K562 (cell line): ENCODE measurements at regions not wholly inside any gene's neighbourhood (a gene's known extent, or its start where the extent isn't known, plus 50 kb on each side); places are given as distances from the start of the nearest gene placed in this dataset.
A peak's percentile ranks its signal among the peaks of the same experiment; 100 is the strongest.

Experiments used
- ATF1 ChIP-seq, 2 experiments: fragments of 450-650 bp in 1 of 2; IDR thresholded peaks; 2 replicates each; pipeline ENCODE4 v1.6.1; 2016; ENCODE audit warnings: missing compliant biosample characterization in 1 of 2, missing genetic modification characterization in 1 of 2
- ATF7 ChIP-seq: fragments of 450-650 bp; IDR thresholded peaks from 2 replicates; pipeline ENCODE4 v1.7.1; 2014; ENCODE audit warnings: mild to moderate bottlenecking, moderate library complexity
- CBFA2T3 ChIP-seq: fragments of 450-650 bp; IDR thresholded peaks from 2 replicates; pipeline ENCODE4 v1.6.1; 2017
- CGGBP1 ChIP-seq: fragments of 250-450 bp; sonication (Bioruptor Pico); IDR thresholded peaks from 2 replicates; pipeline ENCODE4 v1.9.0; 2021; ENCODE audit warnings: mild to moderate bottlenecking
- FOXA1 ChIP-seq: fragments of 450-650 bp; IDR thresholded peaks from 2 replicates; pipeline ENCODE4 v1.6.1; 2016; ENCODE audit warnings: mild to moderate bottlenecking, borderline replicate concordance
- FOXK1 ChIP-seq: sonication (generic); formaldehyde crosslinking; IDR thresholded peaks from 2 replicates; pipeline ENCODE4 v1.8.0; 2022; ENCODE audit warnings: missing genetic modification reagents, mild to moderate bottlenecking, borderline replicate concordance
- FOXK2 ChIP-seq, 2 experiments: fragments of 450-650 bp; IDR thresholded peaks in 1 of 2; conservative IDR thresholded peaks in 1 of 2; 2 replicates each; pipeline ENCODE4 v1.6.1; 2016; ENCODE audit warnings: low read depth in 2 of 2, mild to moderate bottlenecking in 1 of 2
- JUN ChIP-seq, 2 experiments: sonication (generic) in 1 of 2; formaldehyde crosslinking in 1 of 2; IDR thresholded peaks; 2 replicates each; pipeline versions ENCODE4 v1.6.1 to v1.8.0; 2012 to 2022; ENCODE audit warnings: borderline replicate concordance in 2 of 2, mild to moderate bottlenecking in 2 of 2, improper control_type of control experiment in 1 of 2, low read depth in 1 of 2, low read length in 1 of 2, missing genetic modification reagents in 1 of 2
- MTA2 ChIP-seq: fragments of 450-650 bp; IDR thresholded peaks from 2 replicates; pipeline ENCODE4 v1.6.1; 2016; ENCODE audit warnings: low read depth
- NR2C2 ChIP-seq, 2 experiments: fragments of 200-800 bp in 1 of 2; sonication (Bioruptor generic) in 1 of 2; sonication (generic) in 1 of 2; formaldehyde crosslinking in 1 of 2; IDR thresholded peaks; 2 replicates each; pipeline versions ENCODE4 v1.6.1 to v1.8.0; 2016 to 2022; ENCODE audit warnings: mild to moderate bottlenecking in 1 of 2, missing compliant biosample characterization in 1 of 2, missing genetic modification characterization in 1 of 2, missing genetic modification reagents in 1 of 2
- RAD51 ChIP-seq: fragments of 450-650 bp; IDR thresholded peaks from 2 replicates; pipeline ENCODE4 v1.7.1; 2016; ENCODE audit warnings: low read depth, mild to moderate bottlenecking, borderline replicate concordance
- RBM34 ChIP-seq: fragments of 200-400 bp; formaldehyde crosslinking; IDR thresholded peaks from 2 replicates; pipeline ENCODE4 v1.6.1; 2018; ENCODE audit warnings: low read length, borderline replicate concordance; ENCODE audit not compliant: insufficient read depth
- ZMIZ1 ChIP-seq, 2 experiments: fragments of 150-350 bp in 1 of 2; IDR thresholded peaks; 2 replicates each; pipeline ENCODE4 v1.6.1; 2012 to 2016; ENCODE audit warnings: low read depth in 2 of 2, low read length in 2 of 2, mild to moderate bottlenecking in 1 of 2, moderate library complexity in 1 of 2
- ZNF318 ChIP-seq, 2 experiments: fragments of 450-650 bp; IDR thresholded peaks; 2 replicates each; pipeline ENCODE4 v1.6.1; 2016; ENCODE audit warnings: mild to moderate bottlenecking in 2 of 2, borderline replicate concordance in 1 of 2, low read depth in 1 of 2, moderate library complexity in 1 of 2
- ZNF699 ChIP-seq: fragments of 250-450 bp; sonication (Bioruptor Pico); IDR thresholded peaks from 2 replicates; pipeline ENCODE4 v1.8.0; 2021; ENCODE audit warnings: mild to moderate bottlenecking, moderate library complexity; ENCODE audit not compliant: insufficient replicate concordance

- TF ChIP-seq ZNF318 (IDR thresholded peaks at IDR 0.05; ENCODE audit: borderline replicate concordance in 1 of 2, low read depth in 1 of 2), result 0 out of 4 replicates have a peak, but pooled peaks of 1 of the 2 experiments have one; percentile 58
- no peak for TF ChIP-seq ZNF699 (CRISPR knock-in tag)
- TF ChIP-seq FOXK1 (CRISPR knock-in tag), result no peak
- TF ChIP-seq FOXA1, result peak; percentile 46; the same call in 1 of the 2 replicates
- TF ChIP-seq ATF7, result 0 out of 2 replicates have a peak, but pooled peaks have one; percentile 11
- TF ChIP-seq MTA2, result 0 out of 2 replicates have a peak, but pooled peaks have one; percentile 13
- TF ChIP-seq FOXK2 (conservative IDR thresholded peaks at IDR 0.05 in 1 of 2, IDR thresholded peaks at IDR 0.05 in 1 of 2; ENCODE audit: low read depth in 2 of 2), result peak; percentile 74 to 81; a peak in 3 of 4 replicates
- no peak for TF ChIP-seq CGGBP1 (CRISPR knock-in tag)
- no peak for TF ChIP-seq RAD51
- peak; percentile 18; the same call in 1 of the 2 replicates for TF ChIP-seq CBFA2T3
- no peak for TF ChIP-seq ATF1 (CRISPR knock-in tag; IDR thresholded peaks at IDR 0.05)
- TF ChIP-seq ATF1 (tag; IDR thresholded peaks at IDR 0.05), result no peak
- TF ChIP-seq ZMIZ1 (IDR thresholded peaks at IDR 0.05; ENCODE audit: low read depth in 2 of 2, low read length in 2 of 2), result no peak
- no peak for TF ChIP-seq JUN (IDR thresholded peaks at IDR 0.05; ENCODE audit: borderline replicate concordance, low read depth, low read length)
- no peak for TF ChIP-seq JUN (CRISPR knock-in tag; IDR thresholded peaks at IDR 0.05; ENCODE audit: borderline replicate concordance)
- no peak for TF ChIP-seq NR2C2 (CRISPR knock-in tag; IDR thresholded peaks at IDR 0.05)
- TF ChIP-seq NR2C2 (tag; IDR thresholded peaks at IDR 0.05), result 0 out of 2 replicates have a peak, but pooled peaks have one; percentile 23
- TF ChIP-seq RBM34, result no peak
Observed at GRCh38 chr12:47316609-47317049, 236.9 kb upstream of the AMIGO2 start (continued).
